Fibroblast of the conjunctiva (primary cell): ENCODE measurements at regions not wholly inside any gene's neighbourhood (a gene's known extent, or its start where the extent isn't known, plus 50 kb on each side); places are given as distances from the start of the nearest gene placed in this dataset.
"Not testable (repeated sequence)": the region's sequence is repeated elsewhere in the genome, so short reads cannot be mapped to it uniquely, and the experiment has no call there.

ENCODE experiments used
- DNase-seq: peaks from one replicate; pipeline ENCODE4 v3.0.0-alpha.2; 2010; ENCODE audit warnings: low read depth

DNA sequence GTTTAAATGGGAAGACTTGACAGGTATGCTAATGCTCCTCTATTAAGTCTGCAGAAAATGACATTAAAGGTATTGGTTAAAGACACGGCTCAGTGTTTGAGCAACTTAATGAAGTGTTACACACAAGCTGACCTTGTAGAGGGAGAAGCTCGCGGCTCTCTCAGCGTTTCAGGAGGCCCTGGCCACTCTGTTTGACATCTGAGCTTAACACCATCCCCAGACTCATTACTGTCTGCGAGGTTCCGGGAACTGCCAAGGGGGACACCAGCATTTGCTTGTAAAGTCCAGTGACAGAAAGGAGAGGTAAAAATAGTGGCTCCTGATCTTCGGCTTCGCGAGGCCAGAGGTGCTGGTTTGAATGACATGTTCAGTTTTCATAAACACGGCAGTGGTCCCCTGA, 540.7 kb upstream of the CADM1 start:
- no peak for DNase-seq

DNA sequence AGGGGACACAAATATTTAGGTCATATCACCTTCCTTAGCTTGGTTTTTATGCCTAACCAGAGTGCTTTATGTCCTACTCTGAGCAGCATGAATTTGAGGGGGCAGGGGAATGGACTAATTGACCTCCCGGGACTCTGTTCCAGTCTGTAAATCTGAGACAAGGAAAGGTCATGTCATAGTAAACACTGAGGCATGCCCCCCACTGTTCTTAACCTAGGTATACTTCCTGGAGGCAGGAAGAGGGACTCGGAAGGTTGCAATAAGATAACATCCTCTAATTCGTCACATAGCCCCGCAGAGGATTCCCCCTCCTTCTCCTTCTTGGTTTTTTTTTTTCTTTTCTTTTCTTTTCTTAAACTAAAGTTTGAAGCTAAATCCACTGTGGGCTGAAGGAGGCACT, 540.3 kb upstream of the CADM1 start:
- no peak for DNase-seq

DNA sequence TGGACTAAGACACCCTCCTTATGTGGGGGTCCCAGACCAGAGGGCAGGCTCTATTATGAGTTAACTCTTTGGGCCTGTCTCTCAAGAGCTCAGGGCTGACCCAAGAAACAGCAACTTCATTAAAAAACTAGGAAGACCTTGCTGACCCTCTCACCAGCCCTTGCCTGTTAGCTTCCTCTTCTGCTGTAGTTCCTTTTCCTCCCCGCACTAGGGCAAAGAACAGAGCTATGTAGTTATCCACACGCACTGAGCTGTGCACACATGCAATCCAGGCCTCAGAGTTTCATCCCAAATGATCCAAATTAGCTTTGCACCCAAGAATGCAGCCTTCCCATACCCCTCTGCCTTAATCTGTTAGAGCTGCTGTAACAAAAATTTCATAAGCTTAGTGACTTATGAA, 539.6 kb upstream of the CADM1 start:
- DNase-seq, result no peak

DNA sequence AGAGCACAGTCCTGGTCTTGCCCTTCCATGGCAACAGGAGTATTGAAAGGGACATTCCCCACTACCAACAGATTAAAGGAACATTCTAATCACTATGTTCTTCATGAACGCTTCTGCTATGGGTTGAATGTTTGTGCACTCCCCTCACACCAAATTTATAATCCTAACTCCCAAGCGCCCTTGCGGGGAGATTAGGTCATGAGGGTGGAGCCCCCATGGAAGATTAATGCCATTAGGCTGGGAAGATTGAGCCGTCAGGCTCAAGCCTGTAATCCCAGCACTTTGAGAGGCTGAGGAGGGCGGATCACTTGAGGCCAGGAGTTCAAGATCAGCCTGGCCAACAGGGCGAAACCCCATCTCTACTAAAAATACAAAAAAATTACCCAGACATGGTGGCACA, 538.8 kb upstream of the CADM1 start:
- DNase-seq, result not testable (repeated sequence)

DNA sequence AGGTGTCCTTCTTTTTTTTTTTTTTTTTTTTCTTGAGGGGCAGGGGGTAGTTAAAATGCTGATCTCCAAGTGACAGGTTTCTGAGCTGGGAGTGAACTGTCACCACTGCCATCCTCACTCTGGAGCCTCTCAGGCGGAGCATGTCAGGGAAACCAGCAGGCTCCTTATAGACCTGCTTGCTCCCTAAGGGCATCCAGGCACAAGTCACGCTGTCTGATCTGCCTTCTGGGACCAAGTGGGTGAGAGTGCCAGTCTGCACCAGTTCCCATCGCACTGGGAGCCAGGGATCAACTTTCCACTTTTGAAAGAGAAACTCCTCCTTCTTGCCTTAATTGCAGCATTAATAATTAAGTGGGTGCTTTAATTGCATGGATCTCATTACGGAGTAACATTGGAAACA, 537.9 kb upstream of the CADM1 start:
- DNase-seq, result no peak

DNA sequence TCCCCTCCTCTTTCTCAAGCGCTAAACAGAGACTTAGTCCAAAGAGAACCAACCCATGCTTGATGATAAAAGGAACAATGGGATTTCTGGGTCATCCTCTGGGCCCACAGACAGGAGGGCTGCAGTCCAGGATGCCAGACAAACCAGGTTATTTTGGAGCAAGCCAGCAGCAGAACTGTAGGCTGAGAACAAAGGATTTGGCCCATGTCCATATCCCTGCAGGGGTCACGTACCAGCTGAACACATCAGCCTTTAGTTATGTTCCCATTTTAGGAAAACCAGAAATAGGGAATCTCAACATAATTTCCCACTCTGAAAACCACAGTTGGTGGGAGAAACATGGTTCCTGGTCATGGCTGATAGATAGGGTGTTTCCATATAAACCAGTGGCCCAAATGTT, 533.6 kb upstream of the CADM1 start:
- DNase-seq, result no peak

DNA sequence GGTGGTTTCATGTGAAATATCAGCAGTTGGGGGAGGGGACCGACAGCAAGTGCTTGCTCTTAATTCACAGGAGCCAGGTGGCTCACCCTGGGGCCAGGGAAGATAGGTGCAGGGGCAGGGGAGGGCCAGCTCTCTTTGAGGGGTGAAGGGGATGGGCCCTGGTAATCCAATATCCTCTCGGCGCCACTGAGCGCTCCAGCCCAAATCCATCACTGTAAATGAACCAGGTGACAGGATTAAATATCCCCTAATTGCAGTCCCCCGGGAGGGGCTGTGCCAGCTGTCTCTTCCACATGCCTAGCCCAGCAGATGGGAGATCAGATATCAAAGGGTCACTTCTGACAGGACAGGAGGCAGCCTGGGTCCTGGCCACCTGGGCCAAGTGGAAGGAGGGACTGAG, 531.8 kb upstream of the CADM1 start:
- no peak for DNase-seq

DNA sequence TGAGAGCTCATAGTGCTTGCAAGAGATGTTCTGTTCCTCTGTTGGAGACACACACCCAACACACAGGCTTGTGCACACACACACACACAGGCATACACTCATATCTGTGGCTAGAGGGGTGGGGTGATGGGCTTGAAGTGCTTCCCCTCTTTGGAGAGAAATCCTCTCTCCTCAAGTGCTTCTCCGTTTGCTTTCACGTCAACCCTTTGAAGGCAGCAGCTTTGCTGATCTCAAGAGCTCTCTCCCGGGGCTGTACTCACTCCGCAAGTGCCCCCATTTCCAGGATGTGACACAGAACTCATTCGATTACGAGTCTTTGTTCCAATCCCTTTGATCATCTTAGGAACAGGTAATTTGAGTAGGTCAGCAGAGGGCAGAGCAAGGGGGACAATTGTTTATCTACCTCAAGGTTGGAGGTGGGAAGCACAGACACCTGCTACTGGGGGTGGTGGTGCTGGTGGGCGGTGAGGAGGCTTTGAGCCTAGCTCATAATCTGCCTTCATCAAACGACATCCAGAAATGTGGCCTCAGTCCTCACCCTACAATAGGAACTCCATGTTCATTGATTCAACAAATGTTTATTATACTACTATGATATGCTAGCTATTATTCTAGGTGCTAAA, 529.8 kb upstream of the CADM1 start:
- no peak for DNase-seq

DNA sequence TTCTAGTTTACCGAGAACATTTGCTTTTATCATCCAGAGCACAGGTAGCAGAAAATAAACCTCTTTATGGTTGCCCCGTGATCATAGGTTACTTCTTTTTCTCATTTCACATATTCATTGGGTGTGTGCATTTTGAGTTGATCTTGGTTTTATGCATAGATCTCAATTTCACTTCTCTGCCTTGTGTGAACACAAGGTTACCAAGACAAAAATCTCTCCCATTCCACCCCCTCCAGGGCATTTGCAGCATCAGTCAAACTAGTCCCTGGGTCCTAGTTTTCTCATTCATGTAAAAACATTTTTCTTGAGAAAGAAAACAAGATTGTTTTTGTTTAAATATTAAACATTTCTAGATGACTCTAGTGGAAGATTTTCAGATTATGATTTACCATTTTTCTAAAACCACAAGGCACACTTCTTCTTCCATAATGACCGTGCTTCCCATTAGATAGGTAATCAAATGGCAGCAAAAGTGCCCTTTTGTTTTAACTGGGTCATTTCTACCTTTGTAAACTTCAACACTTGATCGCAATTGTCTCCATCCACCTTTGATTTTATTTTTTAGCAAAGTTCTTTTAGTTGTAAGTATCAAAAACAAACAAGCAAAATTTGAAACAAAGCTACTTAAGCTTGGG, 526.6 kb upstream of the CADM1 start:
- no peak for DNase-seq

DNA sequence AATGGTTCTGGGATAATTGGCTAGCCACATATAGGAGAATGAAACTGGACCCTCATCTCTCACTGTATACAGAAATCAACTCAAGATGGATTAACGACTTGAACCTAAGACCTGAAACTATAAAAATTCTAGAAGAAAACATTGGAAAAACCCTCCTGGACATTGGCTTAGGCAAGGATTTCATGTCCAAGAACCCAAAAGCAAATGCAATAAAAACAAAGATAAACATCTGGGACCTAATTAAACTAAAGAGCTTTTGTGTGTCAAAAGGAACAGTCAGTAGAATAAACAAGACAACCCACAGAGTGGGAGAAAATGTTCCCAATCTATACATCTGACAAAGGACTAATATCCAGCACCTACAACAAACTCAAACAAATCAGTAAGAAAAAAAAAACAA, 524.3 kb upstream of the CADM1 start:
- not testable (repeated sequence) for DNase-seq

DNA sequence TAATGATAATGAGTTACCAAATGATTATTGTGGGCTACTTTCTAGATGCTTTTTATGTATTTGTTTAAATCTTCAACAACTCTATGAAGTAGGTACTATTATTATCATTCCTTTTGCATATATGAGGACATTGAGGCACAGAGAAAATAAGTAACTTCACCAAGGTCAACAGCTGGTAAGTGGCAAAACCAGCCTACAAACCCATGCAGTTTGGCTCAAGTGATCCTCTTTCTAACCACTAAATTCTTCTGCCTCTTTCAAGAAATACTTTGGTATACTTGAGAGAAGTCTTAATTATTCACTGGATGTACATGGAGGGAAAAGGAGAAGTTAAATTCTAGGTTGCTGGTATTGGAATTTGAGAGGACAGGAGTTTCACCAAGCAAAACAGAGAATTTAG, 495.2 kb upstream of the CADM1 start:
- no peak for DNase-seq

DNA sequence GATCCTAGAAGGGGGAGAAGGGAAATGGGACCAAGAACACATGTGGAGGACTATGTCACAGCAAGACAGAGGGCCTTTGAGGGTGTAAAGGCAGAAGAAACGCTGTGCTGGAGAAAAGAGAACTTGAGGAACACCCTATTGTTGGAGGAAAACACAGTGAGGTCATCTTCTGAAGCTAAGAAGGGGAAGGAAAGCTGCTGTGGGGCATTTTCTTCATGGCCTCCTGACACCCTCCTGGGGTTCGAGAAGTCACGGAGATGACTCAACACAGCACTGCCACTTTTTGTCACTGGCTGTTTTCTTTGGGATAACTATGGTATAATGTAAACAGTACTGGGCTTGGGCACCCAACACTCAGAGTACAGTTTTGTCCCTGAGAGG, 492.6 kb upstream of the CADM1 start:
- DNase-seq, result no peak

DNA sequence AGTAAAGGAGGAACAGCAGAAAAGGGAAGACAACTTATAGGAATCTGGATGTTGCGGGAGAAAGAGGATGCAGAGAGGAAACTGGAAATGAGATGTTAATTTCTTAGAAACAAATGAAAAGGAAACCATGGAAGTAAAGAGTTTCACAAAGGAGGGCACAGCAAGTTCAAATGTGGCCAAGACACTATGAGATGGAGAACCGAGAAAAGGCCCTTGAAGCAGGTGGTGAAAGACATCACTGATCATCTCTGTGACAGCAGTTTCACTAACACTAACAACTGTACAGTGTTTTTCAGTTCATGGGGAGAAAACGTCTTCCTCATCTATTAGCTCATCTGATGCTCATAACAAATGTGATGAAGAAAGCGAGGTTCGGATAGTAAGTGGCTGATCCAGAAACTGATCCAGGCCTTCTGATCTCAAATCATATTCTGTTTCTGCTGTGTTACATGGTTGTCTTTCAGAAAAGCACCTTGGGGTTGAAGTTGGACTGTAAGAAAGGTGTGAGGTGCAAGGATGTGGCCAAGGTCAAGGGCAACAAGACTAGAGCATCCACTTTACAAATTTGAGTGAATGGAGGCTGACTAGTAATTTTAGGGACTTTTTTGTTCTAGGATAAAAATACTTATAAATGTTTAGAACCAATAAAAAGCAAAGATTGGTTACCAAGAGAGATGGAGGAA, 492.1 kb upstream of the CADM1 start:
- DNase-seq, result no peak

DNA sequence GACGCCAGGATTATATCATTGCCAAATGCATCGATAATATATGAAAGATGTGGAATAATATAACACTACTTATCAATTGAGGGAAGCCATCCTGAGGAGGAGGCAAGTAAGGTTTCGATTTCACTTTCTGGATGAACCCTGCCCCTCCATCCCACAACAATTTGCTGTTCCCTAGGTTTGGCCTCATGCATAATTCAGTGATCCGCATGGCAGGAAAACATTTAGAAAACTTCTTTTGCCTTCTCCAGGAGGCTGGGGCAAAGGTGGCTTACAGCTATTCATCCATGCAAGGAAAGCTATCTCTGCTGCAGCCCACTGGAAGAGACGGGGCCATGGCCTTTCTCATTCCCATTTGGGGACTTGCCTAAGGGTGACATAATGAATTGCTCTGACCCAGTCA, 489.4 kb upstream of the CADM1 start:
- DNase-seq, result no peak

DNA sequence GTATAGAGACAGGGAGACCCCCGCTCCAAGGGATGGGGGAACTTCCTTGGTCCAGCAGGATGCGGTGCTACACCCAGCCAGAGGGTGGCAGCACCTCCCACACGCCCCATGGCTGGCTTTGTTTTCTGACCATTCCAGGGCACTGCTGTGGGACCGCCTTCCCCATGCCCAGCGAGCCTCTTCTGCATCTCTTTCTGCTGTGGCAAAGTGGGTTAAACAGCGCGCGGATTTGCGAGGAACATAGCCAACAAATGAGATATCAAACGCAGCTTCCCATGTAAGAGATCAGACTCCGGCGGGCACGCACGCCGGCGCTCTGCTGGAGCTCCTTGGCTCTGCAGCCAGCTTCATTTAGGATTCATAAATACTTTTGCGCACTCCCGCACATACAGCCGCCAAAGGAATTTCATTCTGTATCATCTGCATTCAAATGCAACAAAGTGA, 485.8 kb upstream of the CADM1 start:
- DNase-seq, result no peak

DNA sequence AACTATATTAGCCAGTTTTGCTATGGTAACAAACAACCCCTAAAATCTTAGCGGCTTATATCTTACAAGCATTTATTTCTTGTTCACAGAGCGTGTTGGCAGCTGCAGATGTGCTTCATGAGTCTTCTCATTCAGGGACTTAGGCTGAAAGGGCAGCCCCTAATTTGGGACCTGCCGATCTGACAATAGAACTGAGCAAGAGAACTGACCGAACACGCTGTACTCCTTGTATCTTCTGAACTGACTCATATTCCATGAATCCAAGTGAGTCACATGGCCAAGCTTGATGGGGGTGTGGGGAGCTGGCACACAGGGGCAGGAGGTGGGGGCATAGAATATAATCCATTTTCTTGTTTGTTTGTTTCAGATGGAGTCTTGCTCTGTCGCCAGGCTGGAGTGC, 481.7 kb upstream of the CADM1 start:
- no peak for DNase-seq

DNA sequence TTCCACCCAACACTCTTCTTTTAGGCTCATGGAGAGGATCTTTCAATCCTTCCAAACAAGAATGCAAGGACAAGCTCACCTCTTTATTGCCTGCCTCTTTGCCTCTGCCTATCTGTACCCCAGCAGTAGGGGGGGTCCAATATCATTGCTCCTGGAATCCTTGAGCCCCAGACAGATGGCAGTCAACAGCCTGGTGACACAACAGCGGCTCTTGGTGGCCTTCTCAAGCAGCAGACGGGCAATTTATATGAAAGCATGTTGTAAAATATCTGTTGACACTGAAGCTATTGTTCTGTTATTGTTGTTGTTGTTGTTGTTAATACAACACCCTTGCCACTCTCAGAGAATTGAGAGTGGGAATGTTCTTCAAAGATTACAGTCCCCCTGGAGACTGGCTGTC, 480.0 kb upstream of the CADM1 start:
- no peak for DNase-seq

DNA sequence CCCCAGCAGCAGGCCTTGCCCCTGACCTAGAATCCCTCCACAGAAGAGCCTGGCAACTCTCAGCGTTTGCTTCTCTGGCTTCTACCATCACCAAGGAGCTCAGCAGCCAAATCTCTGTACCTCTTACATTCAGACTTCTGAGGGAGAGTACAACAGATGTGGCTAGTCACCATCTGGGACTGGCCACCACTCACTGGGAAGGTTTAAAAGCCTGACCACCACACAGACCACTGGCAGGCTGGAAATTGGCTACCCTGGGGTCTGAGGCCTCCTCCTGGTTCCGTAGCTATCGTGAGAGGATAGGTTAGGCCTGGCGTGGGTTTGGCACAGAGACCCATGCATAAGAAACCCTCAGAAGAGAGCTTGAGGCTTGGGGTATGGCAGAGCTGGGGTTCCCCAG, 478.5 kb upstream of the CADM1 start:
- no peak for DNase-seq

DNA sequence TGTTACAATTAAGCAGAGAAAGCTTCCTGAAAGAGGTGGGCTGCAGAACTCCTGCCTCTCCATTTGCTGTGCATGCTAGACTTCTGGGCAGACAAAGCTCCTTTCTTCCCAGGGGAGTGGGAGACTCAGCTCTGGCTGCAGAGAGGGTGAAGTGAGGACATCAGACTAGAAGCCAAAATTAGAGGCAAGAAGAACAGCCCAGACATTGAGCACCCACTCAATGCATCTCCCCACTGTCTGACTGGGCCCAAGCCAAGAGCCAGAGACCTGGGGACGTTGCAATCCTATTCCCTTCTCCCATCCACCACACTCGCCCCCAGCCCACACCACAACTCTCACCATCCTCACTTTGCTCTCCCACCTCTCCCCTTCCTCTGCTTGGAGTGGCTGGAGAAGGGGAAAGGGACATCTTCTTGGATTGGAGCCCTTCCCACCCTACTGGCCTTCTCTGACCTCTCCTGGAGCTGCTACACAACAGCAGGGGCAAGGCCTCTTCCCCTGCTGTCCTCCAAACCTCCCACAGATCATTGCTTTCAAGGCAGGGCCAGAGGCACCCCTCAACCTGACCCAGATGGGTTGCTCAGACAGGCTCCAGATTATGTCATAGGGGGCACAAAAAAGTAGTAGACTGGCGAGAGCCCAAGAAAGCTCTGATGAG, 477.7 kb upstream of the CADM1 start:
- DNase-seq, result no peak

DNA sequence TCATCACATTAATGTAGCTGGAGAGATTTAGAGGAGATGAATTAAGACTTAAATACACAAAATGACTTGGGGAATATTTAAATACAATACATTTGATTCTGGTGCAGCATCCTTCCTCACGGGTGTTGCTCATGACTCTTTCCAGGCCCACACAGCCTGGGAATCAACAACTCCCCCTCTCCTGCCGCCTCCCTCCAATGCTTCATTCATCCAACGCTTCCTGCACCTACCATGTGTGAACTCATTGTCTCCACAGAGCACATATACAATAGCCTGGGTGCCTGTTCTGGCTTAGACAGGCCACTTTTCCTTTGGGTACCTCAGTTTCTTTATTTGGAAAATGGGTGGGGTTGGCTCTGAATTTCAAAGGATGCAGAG, 476.9 kb upstream of the CADM1 start:
- DNase-seq, result no peak

DNA sequence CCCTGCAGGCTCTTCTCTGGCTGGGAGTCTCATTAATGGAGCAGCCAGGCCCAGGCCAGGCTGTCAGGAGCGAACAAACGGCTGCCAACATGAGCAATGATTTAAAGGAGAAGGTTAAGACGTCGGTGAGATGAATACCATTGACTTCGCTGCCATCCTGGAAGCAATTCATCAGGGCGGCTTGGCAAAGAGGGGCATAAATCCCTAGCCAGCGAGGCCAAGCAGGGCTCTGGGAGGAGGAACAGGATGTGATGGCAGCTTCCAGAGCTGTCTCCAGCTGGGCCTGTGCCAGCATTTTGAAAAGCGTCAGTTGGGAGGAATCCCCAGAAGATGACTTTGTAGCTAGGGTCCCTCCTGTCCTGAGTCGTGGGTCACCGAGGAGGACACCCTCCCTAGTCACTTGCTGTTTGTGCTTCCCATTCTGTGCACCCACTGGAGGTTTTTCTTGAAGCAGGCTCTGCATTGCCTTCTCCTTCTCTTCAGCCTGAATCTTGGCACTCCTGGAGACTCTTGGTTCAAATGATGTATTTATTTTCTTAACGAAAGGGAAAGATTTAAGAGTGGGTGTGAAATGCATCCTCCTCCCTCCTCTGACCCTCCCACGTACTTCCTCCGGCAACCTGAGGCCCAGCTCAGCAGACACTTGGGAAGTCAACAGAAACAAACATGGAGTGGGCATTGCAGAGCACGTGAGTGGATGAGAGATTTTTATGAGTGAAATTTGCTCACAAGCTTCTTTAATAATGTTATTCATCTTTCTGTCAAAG, 476.3 kb upstream of the CADM1 start:
- no peak for DNase-seq

DNA sequence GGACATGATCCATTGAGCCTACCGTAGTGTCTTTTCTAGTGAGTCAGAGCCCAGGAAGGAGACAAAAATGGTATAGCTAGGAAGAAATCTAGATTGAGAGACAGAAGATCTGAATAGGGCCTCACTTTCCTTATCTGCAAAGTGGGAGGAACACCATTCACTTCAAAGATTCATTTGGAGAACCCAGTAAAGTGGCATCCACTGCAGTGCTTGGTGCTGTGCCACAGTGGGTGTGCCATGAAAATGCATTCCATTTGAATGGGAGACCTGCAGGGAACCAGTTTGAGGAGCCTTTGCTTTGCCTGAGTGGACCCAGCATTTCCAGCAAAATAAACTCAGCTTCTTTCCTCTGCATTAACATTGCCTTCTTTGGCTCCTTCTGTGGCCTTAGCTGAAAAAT, 470.5 kb upstream of the CADM1 start:
- no peak for DNase-seq

DNA sequence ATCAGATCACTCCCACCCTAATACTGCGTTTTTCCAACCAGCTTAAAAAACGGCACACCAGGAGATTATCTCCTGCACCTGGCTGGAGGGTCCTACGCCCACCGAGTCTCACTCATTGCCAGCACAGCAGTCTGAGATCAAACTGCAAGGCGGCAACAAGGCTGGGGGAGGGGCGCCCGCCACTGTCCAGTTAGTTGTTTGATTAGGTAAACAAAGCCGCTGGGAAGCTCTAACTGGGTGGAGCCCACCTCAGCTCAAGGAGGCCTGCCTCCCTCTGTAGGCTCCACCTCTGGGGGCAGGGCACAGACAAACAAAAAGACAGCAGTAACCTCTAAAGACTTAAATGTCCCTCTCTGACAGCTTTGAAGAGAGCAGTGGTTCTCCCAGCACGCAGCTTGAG, 463.0 kb upstream of the CADM1 start:
- DNase-seq, result not testable (repeated sequence)
